HFF-Myc (cell line): ENCODE measurements at regions not wholly inside any gene's neighbourhood (a gene's known extent, or its start where the extent isn't known, plus 50 kb on each side); places are given as distances from the start of the nearest gene placed in this dataset.

Experiments
- DNase-seq: peaks from one replicate; pipeline ENCODE4 v3.0.0-alpha.2; 2011; ENCODE audit warnings: low read depth; ENCODE audit errors: extremely low read depth
- H3K4me3 ChIP-seq: replicated peaks from 2 replicates; pipeline ENCODE4 v1.5.1; 2011; ENCODE audit warnings: low read depth, mild to moderate bottlenecking, control low read depth, low read length
- CTCF ChIP-seq: IDR thresholded peaks from 2 replicates; pipeline ENCODE4 v1.5.1; 2012; ENCODE audit warnings: mild to moderate bottlenecking, low read depth, low read length, control low read depth; ENCODE audit errors: missing control alignments

- no peak for DNase-seq
- TF ChIP-seq CTCF, result no peak
- H3K4me3 ChIP-seq, result no peak overlapping the region
Observed at GRCh38 chr2:7986431-7986830, 695.4 kb upstream of the ID2 start.

- no peak for TF ChIP-seq CTCF
- no peak for DNase-seq
- H3K4me3 ChIP-seq, result no peak overlapping the region
Observed at GRCh38 chr2:7987992-7988391, 693.9 kb upstream of the ID2 start.

- no peak for TF ChIP-seq CTCF
- no peak overlapping the region for H3K4me3 ChIP-seq
- DNase-seq, result no peak
Observed at GRCh38 chr2:7988440-7988839, 693.4 kb upstream of the ID2 start.

- no peak for DNase-seq
- TF ChIP-seq CTCF, result no peak
- H3K4me3 ChIP-seq, result no peak overlapping the region
Observed at GRCh38 chr2:7989823-7990222, 692.0 kb upstream of the ID2 start.

- no peak overlapping the region for H3K4me3 ChIP-seq
- no peak for TF ChIP-seq CTCF
- no peak for DNase-seq
Observed at GRCh38 chr2:7992612-7993602, 688.9 kb upstream of the ID2 start.

- H3K4me3 ChIP-seq, result no peak overlapping the region
- TF ChIP-seq CTCF, result no peak
- no peak for DNase-seq
Observed at GRCh38 chr2:7994397-7994951, 687.4 kb upstream of the ID2 start.

GRCh38 chr2:7997279-7997678, 684.6 kb upstream of the ID2 start:
- H3K4me3 ChIP-seq, result no peak overlapping the region
- DNase-seq, result no peak
- no peak for TF ChIP-seq CTCF
